ENCODE measurements at regions not wholly inside any gene's neighbourhood (a gene's known extent, or its start where the extent isn't known, plus 50 kb on each side); places are given as distances from the start of the nearest gene placed in this dataset.

DNA sequence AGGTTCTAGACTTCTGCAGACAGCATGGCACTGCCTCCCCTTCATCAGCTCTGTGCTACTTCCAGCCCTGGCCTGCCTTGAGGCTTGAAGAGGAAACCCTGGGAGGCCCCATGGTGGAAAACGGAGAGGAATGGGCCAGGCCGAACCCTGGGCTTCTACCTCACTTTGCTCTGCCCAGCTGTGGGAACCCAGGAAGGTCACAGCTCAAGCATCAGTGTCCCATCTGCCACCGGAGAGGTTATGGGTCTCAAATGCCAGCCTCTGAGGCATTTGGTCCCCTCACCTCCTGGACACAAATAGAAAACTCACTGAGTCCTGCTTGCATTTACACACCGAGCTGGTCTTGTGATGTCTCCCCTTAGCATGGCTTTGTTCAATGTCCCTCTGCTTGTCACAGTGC, 80.1 kb upstream of the ALDH1B1 start:
- no peak for DNase-seq

- DNase-seq, result no peak
Measured at GRCh38 chr9:38311382-38312270, 80.9 kb upstream of the ALDH1B1 start.

- DNase-seq, result no peak
Measured at GRCh38 chr9:38309324-38310195, 82.9 kb upstream of the ALDH1B1 start.

DNA sequence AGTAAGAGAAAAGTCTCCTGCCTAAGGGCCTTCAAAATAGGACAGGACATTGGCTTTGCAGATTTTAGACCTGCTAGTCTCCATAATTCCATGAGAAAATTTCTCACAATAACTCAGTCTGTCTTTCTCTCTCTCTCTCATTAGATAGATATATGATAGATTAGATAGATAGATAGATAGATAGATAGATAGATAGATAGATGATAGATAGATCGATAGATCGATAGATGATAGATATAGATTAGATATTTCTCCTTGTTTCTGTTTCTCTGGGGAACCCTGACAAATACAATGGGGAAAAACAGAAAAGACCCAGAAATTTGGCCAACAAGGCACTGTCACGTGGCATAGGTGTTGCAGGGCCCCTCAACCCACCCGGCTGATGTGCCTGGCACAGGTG, 84.4 kb upstream of the ALDH1B1 start:
- no peak for DNase-seq

DNA sequence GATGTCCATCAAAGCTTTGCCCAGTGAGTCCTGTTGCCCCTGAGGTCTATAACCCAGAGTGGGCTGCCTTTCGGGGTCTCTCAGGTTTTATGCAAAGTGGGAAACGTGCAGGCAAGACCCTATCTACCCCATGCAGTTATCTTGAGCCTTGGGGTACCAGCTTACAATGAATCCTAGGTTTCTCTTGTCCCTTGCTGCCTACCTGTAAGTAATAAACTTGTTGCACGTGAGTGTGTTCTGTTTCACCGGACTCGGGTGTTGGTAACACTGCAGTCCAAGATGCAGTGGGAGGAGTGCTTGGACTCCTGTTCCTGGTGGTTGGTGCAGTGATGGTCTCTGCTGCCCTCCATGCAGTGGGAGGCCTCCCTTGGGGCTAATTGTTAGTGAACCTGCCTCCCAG, 85.6 kb upstream of the ALDH1B1 start:
- DNase-seq, result no peak

GRCh38 chr9:38305582-38305981, 86.9 kb upstream of the ALDH1B1 start:
- no peak for DNase-seq

DNA sequence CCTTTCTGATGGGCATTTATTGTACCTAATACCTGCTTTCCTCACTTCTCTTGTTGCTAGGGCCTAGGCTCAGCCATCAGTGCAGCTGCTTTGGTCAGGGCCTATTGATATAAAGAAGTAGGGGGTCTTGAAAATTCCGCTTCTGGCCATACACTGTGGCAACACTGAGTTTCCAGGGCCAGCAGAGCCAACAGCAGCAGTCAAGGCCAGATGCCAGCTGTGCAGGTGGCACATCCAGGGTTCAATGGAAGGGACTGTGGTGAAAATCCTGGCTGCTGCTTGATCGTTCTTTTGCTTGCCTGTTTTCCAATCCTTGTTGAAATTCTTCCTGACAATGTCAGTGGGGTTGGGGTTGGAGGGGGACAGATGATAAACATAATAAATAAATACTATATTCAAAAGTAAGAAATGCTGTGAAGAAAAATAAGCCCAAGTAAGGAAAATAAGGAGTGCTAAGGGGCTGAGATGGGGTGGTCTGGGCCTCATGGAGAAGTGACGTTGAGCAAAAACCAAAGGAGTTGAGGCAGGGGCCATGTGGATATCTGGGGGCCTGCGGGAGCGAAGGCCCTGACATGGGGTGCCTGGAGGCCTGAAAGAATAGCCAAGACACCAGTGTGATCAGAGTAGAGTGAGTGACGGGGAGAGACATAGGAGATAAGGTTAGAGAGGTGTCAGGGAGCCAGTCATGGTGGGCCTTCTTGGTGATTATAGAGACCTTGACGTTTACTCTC, 91.0 kb upstream of the ALDH1B1 start:
- DNase-seq, result no peak

DNA sequence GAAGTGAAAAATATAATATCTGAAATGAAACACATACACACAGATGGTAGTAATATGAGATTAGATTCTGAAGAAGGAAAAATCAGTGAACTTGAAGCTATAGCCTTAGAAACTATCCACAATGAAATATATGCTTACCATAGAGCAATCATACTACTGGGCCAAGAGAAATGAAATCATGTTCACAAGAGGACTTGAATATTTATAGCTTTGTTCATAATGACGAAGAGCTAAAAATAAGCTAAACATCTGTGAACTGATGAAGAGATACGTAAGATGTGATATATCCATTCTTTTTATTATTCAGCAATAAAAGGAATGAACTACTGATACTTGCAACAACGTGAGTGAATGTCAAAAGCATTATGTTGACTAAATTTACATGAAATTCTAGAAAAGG, 92.6 kb upstream of the ALDH1B1 start:
- no peak for DNase-seq

- no peak for DNase-seq
Measured at GRCh38 chr9:38298904-38299303, 93.6 kb upstream of the ALDH1B1 start.

DNA sequence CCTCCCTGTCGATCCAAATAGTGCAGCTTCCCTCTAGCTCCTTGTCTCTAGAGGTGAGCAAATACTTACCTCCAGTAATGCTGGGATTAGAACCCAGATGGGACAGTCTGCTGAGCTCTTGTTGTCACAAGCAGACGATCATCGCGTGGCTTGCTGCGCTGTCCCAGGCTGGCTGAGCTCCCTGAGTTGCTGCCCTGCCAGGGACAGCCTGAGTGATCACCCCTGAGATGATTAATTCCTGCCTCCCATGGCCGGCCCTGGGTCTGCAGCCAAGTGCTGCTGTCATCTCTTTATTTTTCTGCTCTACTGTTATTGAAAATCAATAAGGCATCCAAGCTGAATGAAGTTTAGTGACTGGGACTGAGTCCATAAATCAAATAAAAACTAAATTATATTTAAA, 94.0 kb upstream of the ALDH1B1 start:
- peak in 1 of 14 donors; percentile 13 for DNase-seq

DNA sequence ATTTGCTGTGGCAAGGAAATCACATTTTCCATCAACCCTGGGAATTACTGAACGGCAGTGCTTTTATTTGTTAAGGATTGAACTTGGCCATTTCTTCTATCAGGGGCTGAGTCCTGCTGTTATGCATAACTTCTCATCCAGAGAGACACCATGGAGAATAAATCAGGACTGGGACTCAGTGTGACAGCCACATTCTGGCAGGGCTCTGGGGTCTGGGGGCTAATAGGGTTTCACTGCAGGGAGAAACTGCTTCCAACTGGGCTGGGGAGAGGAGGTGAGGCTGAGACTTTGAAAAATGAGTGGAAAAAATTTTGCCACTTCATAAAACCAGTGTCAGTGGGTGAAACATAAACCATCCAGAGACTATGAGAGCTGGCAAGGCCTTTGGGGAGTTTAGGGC, 95.7 kb upstream of the ALDH1B1 start:
- DNase-seq, result no peak

DNA sequence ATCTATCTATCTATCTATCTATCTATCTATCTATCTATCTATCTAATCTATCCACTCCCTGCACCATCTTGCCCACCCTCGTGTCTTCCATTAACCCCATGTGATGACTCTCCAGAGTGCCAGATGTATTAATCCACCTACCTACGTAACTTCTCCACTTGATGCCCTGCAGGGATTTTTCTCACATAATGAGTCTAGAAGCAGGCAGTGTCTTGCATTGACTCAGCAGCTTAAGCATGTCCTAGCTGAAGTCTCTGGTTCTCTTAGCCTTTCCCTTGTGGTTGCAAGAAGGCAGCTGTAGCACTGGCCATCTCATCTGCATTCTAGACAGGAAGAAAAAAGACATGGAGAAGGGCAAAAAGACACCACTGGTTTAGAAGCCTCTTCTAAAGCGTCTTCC, 96.7 kb upstream of the ALDH1B1 start:
- no peak for DNase-seq

DNA sequence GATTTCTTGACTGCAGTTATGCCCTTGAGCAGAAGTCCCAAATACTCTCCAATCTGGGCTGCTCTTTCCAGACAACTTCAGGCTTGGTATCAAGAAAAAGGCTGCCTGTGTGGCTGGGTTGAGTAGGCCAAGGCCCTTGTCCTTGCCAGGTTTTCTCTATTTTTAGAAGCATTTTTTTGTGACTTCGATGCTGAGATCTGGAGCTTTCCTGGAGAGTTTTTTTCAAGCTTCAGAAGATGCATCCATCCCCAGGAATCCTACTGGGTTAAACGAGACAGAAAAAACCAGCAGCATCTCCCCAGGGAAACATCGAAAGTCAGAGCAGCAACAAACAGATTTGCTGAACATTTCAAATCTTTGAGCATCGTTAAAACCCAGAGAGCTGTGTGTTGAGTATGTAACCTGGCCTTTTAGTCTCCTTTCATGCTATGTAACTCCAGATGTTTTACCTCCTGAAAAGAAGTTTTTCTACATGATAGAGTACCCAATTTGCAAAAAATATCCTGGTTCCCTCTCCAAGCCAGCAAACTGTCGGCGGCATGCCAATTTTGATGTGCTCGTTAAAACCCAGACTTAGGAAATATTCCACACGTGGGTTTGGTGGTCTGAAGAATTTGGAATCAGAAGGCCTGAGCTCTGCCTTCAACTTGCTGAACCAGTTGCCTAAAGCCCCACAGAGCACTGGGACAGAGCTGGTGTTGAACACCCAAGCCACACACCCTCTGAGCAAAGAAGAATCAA, 98.1 kb upstream of the ALDH1B1 start:
- DNase-seq, result no peak

GRCh38 chr9:38293022-38293421, 99.5 kb upstream of the ALDH1B1 start:
- no peak for DNase-seq

DNA sequence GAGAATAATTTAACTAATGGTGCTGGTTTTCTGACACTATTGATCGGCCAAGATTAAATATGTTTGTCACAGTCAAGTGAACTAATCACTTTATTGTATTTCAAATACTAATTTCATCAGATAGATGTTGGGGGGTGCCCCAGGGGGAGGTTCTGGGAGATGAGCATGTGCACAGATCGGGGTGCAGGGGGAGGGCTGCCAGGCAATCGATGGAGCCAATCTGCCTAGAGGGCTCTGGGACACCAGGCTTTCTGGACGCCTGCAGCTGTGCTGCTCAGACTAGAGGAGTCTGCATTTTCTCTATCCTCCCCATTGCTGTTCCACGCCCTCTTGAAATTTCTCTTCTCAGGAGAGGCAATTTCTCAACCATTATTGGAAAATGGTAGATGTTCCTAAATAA, 100.0 kb upstream of the ALDH1B1 start:
- DNase-seq, result no peak

DNA sequence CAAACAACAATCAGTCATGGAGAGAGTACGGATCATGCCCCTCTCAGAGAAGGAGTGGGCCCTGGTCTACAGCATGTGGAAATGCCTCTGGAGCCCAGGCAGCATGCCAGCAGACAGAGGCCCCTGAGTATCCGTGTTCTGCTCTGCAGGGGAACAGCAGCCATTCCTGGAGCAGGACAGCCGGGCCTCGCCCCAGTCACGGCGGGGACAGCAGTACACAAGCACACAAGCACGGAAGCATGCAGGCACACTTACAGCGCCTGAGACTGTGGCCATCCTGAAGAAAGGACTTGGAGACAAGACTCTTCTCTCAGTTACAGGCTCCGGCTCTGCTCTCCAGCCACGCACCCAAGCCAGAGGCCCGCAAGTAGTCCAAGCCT, 102.6 kb upstream of the ALDH1B1 start:
- DNase-seq, result no peak

- no peak for DNase-seq
Measured at GRCh38 chr9:38289236-38289865, 103.2 kb upstream of the ALDH1B1 start.

DNA sequence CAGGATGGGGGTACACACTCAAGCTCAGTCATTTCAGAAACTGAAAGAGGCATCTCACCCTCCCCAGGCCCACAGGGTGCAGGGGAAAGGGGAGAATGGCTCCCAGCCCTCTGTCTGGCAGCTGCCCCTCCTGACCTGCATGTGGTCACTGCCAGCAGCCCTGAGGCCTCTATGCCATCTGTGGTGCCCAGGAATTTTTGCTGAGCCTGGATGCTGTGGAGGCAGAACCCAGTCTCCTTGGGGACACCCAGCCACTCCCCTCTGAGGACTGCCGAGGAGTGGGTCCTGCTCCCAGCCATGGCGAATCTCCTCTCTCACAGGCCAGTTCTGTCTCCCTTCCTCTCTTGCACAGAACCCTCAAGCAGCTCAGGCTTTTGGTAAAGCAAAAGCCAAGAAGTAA, 104.0 kb upstream of the ALDH1B1 start:
- DNase-seq, result no peak

- no peak for DNase-seq
Measured at GRCh38 chr9:38287420-38287985, 105.0 kb upstream of the ALDH1B1 start.

DNA sequence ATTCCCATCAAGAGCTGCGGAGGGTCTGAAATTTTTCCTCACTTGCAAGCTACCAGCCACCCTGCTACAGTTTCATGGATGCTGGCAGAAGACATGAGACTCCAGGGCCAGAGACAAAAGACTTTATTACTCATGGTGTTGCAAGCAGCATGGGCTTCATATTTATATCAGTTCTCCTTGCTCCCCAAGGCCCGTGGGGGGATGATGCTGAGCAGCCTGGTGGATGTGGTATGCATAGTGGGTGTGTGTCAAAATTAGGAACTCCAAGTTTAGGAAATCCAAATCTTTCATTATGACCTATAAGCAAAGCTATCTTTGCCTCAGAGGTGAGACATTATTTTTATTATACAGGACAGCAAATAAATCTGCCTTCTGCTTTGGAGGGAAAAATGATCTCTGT, 105.7 kb upstream of the ALDH1B1 start:
- DNase-seq, result no peak

DNA sequence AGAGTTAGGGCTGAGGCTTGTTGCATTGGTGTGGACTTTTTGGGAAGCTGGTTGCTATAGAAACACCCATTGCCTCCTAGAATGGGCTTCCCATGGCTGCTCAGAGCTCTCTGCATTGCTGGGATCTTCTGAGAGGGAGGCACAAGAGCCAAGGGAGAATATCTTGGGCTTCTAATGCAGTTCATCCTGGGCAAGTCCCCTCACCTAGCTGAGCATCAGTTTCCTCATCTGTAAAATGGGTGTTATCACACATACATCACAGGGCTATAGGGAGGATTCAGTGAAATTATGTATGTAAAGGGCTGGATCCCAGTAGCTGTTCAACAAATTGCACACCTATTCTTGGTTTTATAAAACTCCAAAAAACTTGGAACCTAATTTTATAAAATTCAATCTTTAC, 106.1 kb upstream of the ALDH1B1 start:
- DNase-seq, result no peak

DNA sequence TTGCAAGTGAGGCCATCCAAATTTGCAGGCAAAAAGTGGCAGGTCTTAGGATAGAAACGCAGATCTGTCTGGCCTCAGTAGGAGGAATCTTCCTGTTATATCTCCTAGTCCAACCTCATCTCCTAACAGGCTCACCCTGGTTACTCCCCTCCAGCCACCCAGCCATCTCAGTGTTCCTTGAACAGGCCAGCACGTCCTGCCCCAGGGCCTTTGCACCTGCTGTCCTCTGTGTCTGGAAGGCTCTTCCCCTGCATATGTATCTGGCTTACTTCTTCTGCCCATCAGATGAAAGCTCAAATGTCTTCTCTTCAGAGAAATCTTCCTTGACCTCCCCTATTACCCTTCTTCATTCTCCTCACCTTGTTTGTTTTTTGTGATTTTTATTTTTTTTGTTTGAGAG, 107.3 kb upstream of the ALDH1B1 start:
- DNase-seq, result no peak

All from C1 segment of cervical spinal cord (tissue), 14 donors.